Cardiac muscle cell (in vitro differentiated cells and primary cell): ENCODE measurements at regions not wholly inside any gene's neighbourhood (a gene's known extent, or its start where the extent isn't known, plus 50 kb on each side); places are given as distances from the start of the nearest gene placed in this dataset.

ENCODE experiments used
- DNase-seq, 2 donors: peaks; one replicate each; pipeline versions ENCODE4 v3.0.0 to v3.0.0-alpha.2; 2010 to 2017; ENCODE audit warnings: low read depth in 1 of 2, low spot score in 1 of 2
- H3K27ac ChIP-seq: fragments of 200-600 bp; sonication (generic); 2 replicates; pipeline ENCODE4 v1.5.1; 2016
- H3K27me3 ChIP-seq: fragments of 200-600 bp; sonication (generic); 2 replicates; pipeline ENCODE4 v1.6.0; 2016; ENCODE audit warnings: control low read depth
- H3K36me3 ChIP-seq: fragments of 200-600 bp; sonication (generic); 2 replicates; pipeline ENCODE4 v1.5.1; 2016; ENCODE audit warnings: control low read depth
- H3K4me1 ChIP-seq: fragments of 200-600 bp; sonication (generic); 2 replicates; pipeline ENCODE4 v1.8.1; 2017; ENCODE audit warnings: low read depth, mild to moderate bottlenecking, mixed run types
- H3K4me3 ChIP-seq: fragments of 200-600 bp; sonication (generic); 2 replicates; pipeline ENCODE4 v1.5.1; 2016; ENCODE audit warnings: mild to moderate bottlenecking
- H3K9me3 ChIP-seq: fragments of 200-600 bp; sonication (generic); 2 replicates; pipeline ENCODE4 v1.5.1; 2017; ENCODE audit warnings: low read depth, mild to moderate bottlenecking, control low read depth
- TF ChIP-seq, protein P1 (sequence below): IDR thresholded peaks from 2 replicates; pipeline ENCODE4 v1.5.1; 2012; ENCODE audit warnings: low read depth, mild to moderate bottlenecking, low read length

DNA sequence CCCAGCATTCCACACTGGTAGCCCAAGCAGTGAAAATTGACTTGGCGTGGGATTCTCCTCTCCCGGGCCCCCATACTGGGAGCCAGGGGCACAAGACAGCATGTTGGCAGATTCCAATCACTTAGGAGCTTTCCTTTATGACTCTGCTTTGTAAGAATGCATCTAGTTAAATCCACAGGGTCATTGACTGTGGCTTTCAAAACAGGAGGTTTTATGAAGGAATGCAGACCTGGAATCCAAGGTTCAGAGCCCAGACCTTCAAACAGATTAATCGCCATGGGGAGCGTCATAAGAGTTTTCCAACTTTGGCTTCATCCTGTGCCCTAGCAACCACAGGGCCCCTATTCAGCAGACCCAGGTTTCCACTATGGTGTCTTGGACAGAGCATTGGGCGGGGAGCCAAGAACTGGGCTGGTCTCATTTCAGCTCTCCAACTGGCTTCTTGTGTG is 76.4 kb upstream of the RMST start:
- TF ChIP-seq, protein P1, sequence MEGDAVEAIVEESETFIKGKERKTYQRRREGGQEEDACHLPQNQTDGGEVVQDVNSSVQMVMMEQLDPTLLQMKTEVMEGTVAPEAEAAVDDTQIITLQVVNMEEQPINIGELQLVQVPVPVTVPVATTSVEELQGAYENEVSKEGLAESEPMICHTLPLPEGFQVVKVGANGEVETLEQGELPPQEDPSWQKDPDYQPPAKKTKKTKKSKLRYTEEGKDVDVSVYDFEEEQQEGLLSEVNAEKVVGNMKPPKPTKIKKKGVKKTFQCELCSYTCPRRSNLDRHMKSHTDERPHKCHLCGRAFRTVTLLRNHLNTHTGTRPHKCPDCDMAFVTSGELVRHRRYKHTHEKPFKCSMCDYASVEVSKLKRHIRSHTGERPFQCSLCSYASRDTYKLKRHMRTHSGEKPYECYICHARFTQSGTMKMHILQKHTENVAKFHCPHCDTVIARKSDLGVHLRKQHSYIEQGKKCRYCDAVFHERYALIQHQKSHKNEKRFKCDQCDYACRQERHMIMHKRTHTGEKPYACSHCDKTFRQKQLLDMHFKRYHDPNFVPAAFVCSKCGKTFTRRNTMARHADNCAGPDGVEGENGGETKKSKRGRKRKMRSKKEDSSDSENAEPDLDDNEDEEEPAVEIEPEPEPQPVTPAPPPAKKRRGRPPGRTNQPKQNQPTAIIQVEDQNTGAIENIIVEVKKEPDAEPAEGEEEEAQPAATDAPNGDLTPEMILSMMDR, result no peak
- no peak for DNase-seq

DNA sequence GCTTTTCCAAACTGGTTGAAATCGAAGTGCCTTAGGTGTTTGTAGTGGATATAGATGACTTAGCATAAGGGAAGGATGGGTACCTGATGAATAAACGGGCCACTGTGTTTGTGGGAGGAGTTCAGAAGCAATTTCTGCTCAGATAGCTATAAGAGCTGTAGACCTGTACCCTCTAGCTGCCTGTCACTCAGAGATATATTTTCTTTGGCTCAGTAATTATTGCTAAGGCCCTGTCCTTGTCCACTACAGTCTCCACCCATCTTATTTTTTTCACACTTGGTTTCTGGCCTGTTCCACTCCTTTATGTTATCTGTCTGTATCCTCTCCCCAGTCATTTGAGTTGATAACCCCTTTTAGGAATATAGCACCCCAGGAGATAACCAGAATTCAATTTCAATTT is 74.8 kb upstream of the RMST start:
- H3K9me3 ChIP-seq, result no peaks in the 10 kb centered on the region
- no peak overlapping the region for H3K4me3 ChIP-seq
- H3K27ac ChIP-seq, result no peak overlapping the region
- H3K4me1 ChIP-seq, result no peaks in the 10 kb centered on the region
- H3K27me3 ChIP-seq, result no peaks in the 10 kb centered on the region
- no peaks in the 10 kb centered on the region for H3K36me3 ChIP-seq
- TF ChIP-seq, protein P1, result no peak
- DNase-seq, result no peak

More for the DNA sequence above, 76.4 kb upstream of the RMST start:
- no peak overlapping the region for H3K4me3 ChIP-seq
- H3K36me3 ChIP-seq, result no peaks in the 10 kb centered on the region
- no peak overlapping the region for H3K27ac ChIP-seq
- H3K27me3 ChIP-seq, result no peaks in the 10 kb centered on the region
- H3K4me1 ChIP-seq, result no peaks in the 10 kb centered on the region
- no peaks in the 10 kb centered on the region for H3K9me3 ChIP-seq

DNA sequence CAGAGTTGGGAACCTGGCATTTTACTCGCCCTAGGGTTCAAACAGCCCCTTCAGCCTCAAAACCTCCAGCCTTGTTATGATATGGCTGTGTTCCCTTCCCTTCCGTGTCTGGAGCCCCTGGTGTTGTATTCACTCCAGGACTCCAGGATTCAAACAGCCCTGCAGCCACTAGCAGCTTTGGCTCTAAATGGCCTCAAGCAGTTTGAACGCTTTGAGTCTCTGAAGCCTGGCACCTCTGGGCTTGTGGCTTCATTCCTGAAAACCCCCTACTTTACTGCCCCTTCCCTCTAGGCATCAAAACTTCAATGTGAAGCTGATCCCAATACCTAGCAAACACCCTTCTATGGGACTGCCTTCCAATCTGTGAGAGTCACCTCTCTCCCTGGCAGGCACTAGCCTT is 67.9 kb upstream of the RMST start:
- Histone ChIP-seq H3K36me3 (no peaks in the 10 kb centered on the region), H3K27ac (no peak overlapping the region), H3K4me3 (no peak overlapping the region), H3K27me3 (no peaks in the 10 kb centered on the region), H3K9me3 (no peaks in the 10 kb centered on the region), H3K4me1 (no peaks in the 10 kb centered on the region)
- TF ChIP-seq, protein P1, result no peak
- no peak for DNase-seq

GRCh38 chr12:97397008-97397407 is 65.6 kb upstream of the RMST start:
- no peaks in the 10 kb centered on the region for H3K4me1 ChIP-seq
- H3K9me3 ChIP-seq, result no peaks in the 10 kb centered on the region
- H3K36me3 ChIP-seq, result no peaks in the 10 kb centered on the region
- DNase-seq, result no peak
- TF ChIP-seq, protein P1, result no peak
- no peak overlapping the region for H3K27ac ChIP-seq
- H3K4me3 ChIP-seq, result no peak overlapping the region
- H3K27me3 ChIP-seq, result no peaks in the 10 kb centered on the region

- H3K27me3 ChIP-seq, result no peaks in the 10 kb centered on the region
- no peaks in the 10 kb centered on the region for H3K9me3 ChIP-seq
- no peaks in the 10 kb centered on the region for H3K36me3 ChIP-seq
- TF ChIP-seq, protein P1, result no peak
- no peak overlapping the region for H3K4me3 ChIP-seq
- H3K27ac ChIP-seq, result no peak overlapping the region
- no peak for DNase-seq
- no peaks in the 10 kb centered on the region for H3K4me1 ChIP-seq
Measured at GRCh38 chr12:97398704-97399103, 63.9 kb upstream of the RMST start.

DNA sequence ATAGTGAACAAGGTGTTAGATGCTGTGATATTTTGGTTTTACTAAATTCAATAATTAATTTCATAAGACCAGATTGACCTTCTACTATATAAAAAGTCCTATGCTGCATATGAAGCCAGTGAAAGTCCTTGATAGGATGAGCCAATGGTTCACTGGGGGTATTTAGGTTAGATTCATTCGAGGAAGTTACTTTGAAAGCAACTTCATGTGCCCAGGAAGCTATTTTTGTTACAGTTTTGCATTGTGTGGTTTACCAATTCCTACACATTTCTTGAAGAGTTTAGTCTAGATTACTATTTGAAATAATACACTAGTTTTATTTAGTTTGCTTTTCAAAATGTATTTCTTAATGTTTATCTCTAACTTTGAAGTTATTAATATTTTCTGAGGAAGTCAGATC is 58.5 kb upstream of the RMST start:
- no peaks in the 10 kb centered on the region for H3K36me3 ChIP-seq
- TF ChIP-seq, protein P1, result no peak
- no peaks in the 10 kb centered on the region for H3K9me3 ChIP-seq
- no peaks in the 10 kb centered on the region for H3K27me3 ChIP-seq
- no peak for DNase-seq
- H3K4me3 ChIP-seq, result no peak overlapping the region
- no peak overlapping the region for H3K27ac ChIP-seq
- no peaks in the 10 kb centered on the region for H3K4me1 ChIP-seq
